ENCODE measurements at regions not wholly inside any gene's neighbourhood (a gene's known extent, or its start where the extent isn't known, plus 50 kb on each side); places are given as distances from the start of the nearest gene placed in this dataset.
A peak's percentile ranks its signal among the peaks of the same experiment; 100 is the strongest.

DNA sequence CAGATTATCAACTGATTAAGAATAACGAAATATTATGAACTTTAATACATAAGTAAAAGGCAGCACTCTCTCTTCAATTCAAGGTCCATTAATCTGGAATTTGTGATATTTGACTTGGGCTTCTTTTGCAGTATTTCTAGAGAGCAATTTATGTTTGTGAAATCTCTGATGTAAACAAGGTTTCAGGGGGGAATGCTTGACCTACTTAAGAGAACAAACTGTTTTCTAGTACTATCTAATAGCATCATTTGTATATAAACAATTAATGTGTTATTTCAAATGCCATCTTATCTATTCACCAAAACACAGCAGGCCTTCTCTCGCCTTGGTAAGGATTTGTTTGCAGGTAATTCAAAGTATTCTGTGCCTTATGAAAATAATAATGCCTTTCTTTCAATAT, 103.6 kb upstream of the FST start:
- Histone ChIP-seq H3K9me3 (no peaks in the 10 kb centered on the region), H3K36me3 (no peaks in the 10 kb centered on the region), H3K27ac (no peak overlapping the region), H3K4me3 (no peak overlapping the region), H3K27me3 (no peaks in the 10 kb centered on the region), H3K4me1 (no peaks in the 10 kb centered on the region)
- intact Hi-C loops (cut with DNase I; ENCODE audit: low total_unique reads): no loop called here
- no peak for DNase-seq
- TF ChIP-seq POLR2AphosphoS5 (IDR thresholded peaks at IDR 0.05) (peak in 1 of 3 donors; percentile 27), EP300 (IDR thresholded peaks at IDR 0.05; ENCODE audit: low read depth) (no peak)
- in situ Hi-C loops (cut with MboI; ENCODE audit: low pct_ligation_motif_present in 1 of 4, low pct_unique_long_range_greater_than_20kb in 1 of 4, low sequenced_read_pairs in 3 of 4): no loop called here
- WGBS, 2 donors (ENCODE audit: low coverage in 1 of 2): 65 to 74% methylated on average over 2 of the region's 2 CpGs

DNA sequence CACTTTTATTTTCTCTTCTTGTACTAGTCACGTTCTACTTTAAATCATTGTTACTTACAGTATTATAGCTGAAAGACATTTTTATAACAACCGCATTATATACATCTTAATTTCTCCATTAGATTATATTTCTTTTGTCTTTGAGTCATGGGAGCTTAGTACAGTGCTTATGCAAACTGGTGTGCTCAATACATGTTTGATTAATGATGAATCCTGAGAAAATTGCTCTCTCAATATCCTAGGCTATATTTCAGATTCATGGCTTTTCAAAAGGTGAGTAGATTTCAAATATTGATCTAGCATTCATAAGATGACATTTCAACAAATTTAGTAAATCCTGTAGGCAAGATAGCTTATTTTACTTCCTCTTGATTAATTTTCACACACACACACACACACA, 102.2 kb upstream of the FST start:
- H3K27me3 ChIP-seq: no peaks in the 10 kb centered on the region
- TF ChIP-seq, protein P1, sequence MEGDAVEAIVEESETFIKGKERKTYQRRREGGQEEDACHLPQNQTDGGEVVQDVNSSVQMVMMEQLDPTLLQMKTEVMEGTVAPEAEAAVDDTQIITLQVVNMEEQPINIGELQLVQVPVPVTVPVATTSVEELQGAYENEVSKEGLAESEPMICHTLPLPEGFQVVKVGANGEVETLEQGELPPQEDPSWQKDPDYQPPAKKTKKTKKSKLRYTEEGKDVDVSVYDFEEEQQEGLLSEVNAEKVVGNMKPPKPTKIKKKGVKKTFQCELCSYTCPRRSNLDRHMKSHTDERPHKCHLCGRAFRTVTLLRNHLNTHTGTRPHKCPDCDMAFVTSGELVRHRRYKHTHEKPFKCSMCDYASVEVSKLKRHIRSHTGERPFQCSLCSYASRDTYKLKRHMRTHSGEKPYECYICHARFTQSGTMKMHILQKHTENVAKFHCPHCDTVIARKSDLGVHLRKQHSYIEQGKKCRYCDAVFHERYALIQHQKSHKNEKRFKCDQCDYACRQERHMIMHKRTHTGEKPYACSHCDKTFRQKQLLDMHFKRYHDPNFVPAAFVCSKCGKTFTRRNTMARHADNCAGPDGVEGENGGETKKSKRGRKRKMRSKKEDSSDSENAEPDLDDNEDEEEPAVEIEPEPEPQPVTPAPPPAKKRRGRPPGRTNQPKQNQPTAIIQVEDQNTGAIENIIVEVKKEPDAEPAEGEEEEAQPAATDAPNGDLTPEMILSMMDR (IDR thresholded peaks at IDR 0.05): no peak
- TF ChIP-seq POLR2A (IDR thresholded peaks at IDR 0.05) (no peak), POLR2AphosphoS5 (IDR thresholded peaks at IDR 0.05) (no peak), EP300 (IDR thresholded peaks at IDR 0.05; ENCODE audit: low read depth) (no peak)
- 87 to 95% methylated on average over 2 of the region's 2 CpGs for WGBS, 2 donors (ENCODE audit: low coverage in 1 of 2)
- no peaks in the 10 kb centered on the region for H3K4me1 ChIP-seq
- H3K36me3 ChIP-seq: no peaks in the 10 kb centered on the region
- H3K27ac ChIP-seq: no peak overlapping the region
- H3K9me3 ChIP-seq: no peaks in the 10 kb centered on the region
- in situ Hi-C loops (cut with MboI; ENCODE audit: low pct_ligation_motif_present in 1 of 4, low pct_unique_long_range_greater_than_20kb in 1 of 4, low sequenced_read_pairs in 3 of 4) (no loop called here), intact Hi-C loops (cut with DNase I; ENCODE audit: low total_unique reads) (no loop called here)
- H3K4me3 ChIP-seq: no peak overlapping the region
- no peak for DNase-seq

DNA sequence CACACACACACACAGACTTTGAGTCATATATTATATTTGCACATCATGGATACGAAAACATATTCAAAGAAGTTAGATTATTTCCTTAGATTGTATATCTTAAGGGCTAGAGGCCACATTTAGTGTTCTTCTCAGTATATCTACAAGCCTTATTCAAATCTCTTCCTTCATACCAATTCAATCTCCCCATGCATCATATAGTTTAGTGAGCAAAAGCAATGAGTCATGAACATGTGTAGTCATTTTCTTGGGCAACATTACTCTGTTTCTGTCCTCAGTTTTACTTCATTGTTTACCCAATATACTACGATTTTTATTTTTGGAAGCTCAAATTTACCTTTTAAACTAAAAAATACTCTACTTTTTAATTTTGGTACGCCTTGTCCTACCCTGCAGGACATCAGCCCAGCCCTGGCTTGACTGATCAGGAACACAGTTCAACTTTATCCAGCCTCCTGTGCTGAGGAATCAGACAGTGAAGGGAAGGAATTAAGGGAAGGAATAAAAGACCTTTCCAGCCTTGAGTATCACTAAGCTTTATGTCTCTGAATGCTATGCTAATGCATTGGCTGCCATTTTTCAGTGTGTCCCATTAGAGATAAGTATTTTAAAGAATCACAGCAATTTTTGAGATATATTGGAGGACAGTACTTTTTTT, 101.7 kb upstream of the FST start:
- intact Hi-C loops (cut with DNase I; ENCODE audit: low total_unique reads) (no loop called here), in situ Hi-C loops (cut with MboI; ENCODE audit: low pct_ligation_motif_present in 1 of 4, low pct_unique_long_range_greater_than_20kb in 1 of 4, low sequenced_read_pairs in 3 of 4) (no loop called here)
- Histone ChIP-seq H3K27ac (no peak overlapping the region), H3K9me3 (no peaks in the 10 kb centered on the region), H3K4me1 (no peaks in the 10 kb centered on the region), H3K36me3 (no peaks in the 10 kb centered on the region), H3K27me3 (no peaks in the 10 kb centered on the region), H3K4me3 (no peak overlapping the region)
- 72 to 81% methylated on average over 3 of the region's 3 CpGs for WGBS, 2 donors (ENCODE audit: low coverage in 1 of 2)
- no peak for DNase-seq
- TF ChIP-seq, protein P1 (IDR thresholded peaks at IDR 0.05): no peak
- no peak for TF ChIP-seq POLR2A (IDR thresholded peaks at IDR 0.05)
- TF ChIP-seq POLR2AphosphoS5 (IDR thresholded peaks at IDR 0.05): no peak
- no peak for TF ChIP-seq EP300 (IDR thresholded peaks at IDR 0.05; ENCODE audit: low read depth)

DNA sequence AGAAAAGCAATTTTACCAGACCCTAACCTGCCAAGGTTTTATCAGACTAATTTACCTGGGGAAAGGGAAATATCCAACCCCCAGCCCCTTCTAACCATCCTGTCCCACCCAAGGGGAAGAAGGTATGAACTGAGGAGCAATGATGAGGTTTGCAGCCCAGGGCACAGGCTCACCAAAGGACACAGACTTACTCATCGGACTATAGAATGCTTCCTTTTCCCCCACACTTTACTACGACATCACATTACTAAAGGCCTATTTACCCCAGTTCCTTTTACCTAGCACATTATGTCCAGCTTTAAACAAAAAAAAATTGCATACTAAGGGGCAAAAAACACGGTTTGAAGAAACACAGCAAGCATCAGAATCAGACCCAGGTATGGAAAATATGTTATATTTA, 94.1 kb upstream of the FST start:
- no peak for DNase-seq
- in situ Hi-C loops (cut with MboI; ENCODE audit: low pct_ligation_motif_present in 1 of 4, low pct_unique_long_range_greater_than_20kb in 1 of 4, low sequenced_read_pairs in 3 of 4): no loop called here
- 77 to 83% methylated on average over 2 to 3 of the region's 3 CpGs for WGBS, 2 donors (ENCODE audit: low coverage in 1 of 2)
- no peak for TF ChIP-seq POLR2A (IDR thresholded peaks at IDR 0.05)
- TF ChIP-seq, protein P1 (IDR thresholded peaks at IDR 0.05): no peak
- no peak for TF ChIP-seq EP300 (IDR thresholded peaks at IDR 0.05; ENCODE audit: low read depth)
- TF ChIP-seq POLR2AphosphoS5 (IDR thresholded peaks at IDR 0.05): no peak
- H3K36me3 ChIP-seq: no peaks in the 10 kb centered on the region
- H3K4me1 ChIP-seq: no peaks in the 10 kb centered on the region
- H3K4me3 ChIP-seq: no peak overlapping the region
- H3K9me3 ChIP-seq: peaks cover 0 to 13% of the 10 kb centered on the region in 2 donors
- H3K27me3 ChIP-seq: no peaks in the 10 kb centered on the region
- H3K27ac ChIP-seq: no peak overlapping the region
- intact Hi-C loops (cut with DNase I; ENCODE audit: low total_unique reads): no loop called here

DNA sequence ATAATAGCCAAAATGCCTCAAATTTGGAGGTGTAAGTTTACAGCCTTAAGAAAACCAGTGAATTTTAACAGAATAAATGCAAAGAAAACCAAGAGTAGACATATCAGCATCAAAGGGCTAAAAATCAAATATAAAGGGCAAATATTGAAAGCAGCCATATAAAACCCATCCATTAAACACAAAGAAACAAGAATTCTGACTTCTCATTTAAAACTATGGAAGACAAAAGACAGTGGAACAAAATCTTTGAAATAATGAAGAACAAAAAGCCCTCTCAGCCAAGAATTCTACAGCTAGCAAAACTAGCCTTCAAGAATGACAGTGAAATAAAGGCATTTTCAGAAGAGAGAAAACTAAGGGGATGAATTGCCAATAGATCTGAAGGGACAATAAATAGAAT, 91.3 kb upstream of the FST start:
- Histone ChIP-seq H3K4me1 (no peaks in the 10 kb centered on the region), H3K4me3 (no peak overlapping the region), H3K27ac (no peak overlapping the region), H3K27me3 (no peaks in the 10 kb centered on the region), H3K9me3 (peaks cover 0 to 13% of the 10 kb centered on the region in 2 donors), H3K36me3 (no peaks in the 10 kb centered on the region)
- intact Hi-C loops (cut with DNase I; ENCODE audit: low total_unique reads): no loop called here
- TF ChIP-seq, protein P1 (IDR thresholded peaks at IDR 0.05): no peak
- TF ChIP-seq POLR2AphosphoS5 (IDR thresholded peaks at IDR 0.05) (no peak), EP300 (IDR thresholded peaks at IDR 0.05; ENCODE audit: low read depth) (no peak), POLR2A (IDR thresholded peaks at IDR 0.05) (no peak)
- no peak for DNase-seq
- in situ Hi-C loops (cut with MboI; ENCODE audit: low pct_ligation_motif_present in 1 of 4, low pct_unique_long_range_greater_than_20kb in 1 of 4, low sequenced_read_pairs in 3 of 4): no loop called here
